ENCODE measurements at regions not wholly inside any gene's neighbourhood (a gene's known extent, or its start where the extent isn't known, plus 50 kb on each side); places are given as distances from the start of the nearest gene placed in this dataset.
A peak's percentile ranks its signal among the peaks of the same experiment; 100 is the strongest.

DNA sequence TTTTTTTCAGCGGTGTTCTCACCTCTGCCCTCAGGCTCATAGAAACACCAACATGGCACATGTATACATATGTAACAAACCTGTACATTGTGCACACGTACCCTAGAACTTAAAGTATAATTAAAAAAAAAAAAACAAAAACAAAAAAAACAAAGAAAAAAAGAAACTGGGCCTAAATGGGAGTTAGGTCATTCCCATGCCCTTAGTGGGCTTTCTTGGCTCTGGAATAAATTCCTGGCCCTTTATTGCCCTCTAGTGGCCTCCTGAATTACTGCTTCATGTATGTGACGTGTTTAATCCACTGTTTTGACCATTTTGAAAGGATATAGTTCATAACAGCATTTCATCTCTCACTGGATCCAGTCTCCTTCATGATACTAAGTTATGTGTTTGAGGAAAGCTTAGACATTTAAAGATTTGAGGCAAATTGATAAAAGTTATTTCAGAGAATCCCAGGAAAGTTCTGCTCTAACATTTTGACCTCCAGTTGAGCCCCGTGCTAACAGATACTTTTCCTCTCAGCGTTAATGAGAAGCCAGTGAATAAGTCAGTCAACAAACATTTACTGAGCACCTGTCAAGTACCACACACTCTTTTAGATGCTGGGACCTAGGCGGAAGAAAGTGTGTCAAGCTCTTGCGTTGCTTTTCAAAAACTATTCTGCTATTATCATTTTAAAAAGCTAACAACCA is 54.7 kb upstream of the SYPL1 start:
- TF ChIP-seq RAD21 (IDR thresholded peaks at IDR 0.05; ENCODE audit: low read depth) (peak; percentile 74), TEAD4 (IDR thresholded peaks at IDR 0.05) (peak; percentile 68), CREB1 (IDR thresholded peaks at IDR 0.05; ENCODE audit: low read depth) (no peak)

DNA sequence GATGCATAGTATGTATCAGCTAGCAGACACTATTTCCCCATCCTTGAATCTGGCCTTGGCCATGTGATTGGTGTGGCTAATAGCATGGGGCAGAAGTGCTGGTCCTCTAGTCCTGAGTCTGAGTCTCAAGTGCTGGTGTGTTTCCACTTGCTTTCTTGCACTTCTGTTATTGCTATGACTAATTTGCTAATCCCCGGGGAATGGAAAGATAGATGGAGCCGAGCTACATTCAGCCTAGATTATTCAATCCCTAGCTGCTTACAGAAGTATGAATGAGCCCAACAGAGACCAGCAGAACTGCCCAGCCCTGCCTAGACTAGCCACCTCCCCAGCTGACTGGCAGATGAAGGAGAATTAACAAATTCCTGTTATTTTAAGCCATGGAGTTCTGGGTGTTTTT is 53.2 kb upstream of the SYPL1 start:
- no peak for TF ChIP-seq FOXM1 (IDR thresholded peaks at IDR 0.05; ENCODE audit: borderline replicate concordance, low read depth)
- no peak for TF ChIP-seq TAF1 (IDR thresholded peaks at IDR 0.05; ENCODE audit: low read depth)

DNA sequence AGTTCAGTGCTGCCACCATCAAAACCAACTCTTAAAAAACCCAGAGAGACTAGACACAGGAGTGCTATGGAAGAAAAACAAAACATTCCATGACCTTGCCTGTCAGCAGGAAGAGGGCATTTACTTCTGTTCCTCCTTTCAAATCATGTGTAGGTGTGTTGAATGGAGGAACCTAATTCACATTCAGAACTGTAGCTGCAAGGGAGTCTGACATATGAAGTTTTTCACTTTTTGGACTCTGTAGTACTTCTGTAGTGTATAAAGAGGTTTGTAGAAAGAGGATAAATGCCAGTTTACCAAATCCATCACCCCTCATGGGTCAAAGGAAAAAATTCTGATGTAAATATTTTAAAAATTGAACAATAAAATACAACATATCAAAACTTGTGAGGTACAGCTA is 51.1 kb upstream of the SYPL1 start:
- TF ChIP-seq, protein P1, sequence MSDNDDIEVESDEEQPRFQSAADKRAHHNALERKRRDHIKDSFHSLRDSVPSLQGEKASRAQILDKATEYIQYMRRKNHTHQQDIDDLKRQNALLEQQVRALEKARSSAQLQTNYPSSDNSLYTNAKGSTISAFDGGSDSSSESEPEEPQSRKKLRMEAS (IDR thresholded peaks at IDR 0.05): no peak
- no peak for TF ChIP-seq TCF12 (IDR thresholded peaks at IDR 0.05; ENCODE audit: low read depth)
- no peak for TF ChIP-seq CREB1 (IDR thresholded peaks at IDR 0.05; ENCODE audit: low read depth)
- TF ChIP-seq CEBPB (IDR thresholded peaks at IDR 0.05): no peak
- TF ChIP-seq, protein P2, sequence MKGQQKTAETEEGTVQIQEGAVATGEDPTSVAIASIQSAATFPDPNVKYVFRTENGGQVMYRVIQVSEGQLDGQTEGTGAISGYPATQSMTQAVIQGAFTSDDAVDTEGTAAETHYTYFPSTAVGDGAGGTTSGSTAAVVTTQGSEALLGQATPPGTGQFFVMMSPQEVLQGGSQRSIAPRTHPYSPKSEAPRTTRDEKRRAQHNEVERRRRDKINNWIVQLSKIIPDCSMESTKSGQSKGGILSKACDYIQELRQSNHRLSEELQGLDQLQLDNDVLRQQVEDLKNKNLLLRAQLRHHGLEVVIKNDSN (IDR thresholded peaks at IDR 0.05): no peak
- no peak for TF ChIP-seq YY1 (IDR thresholded peaks at IDR 0.05; ENCODE audit: low read depth)
- no peak for TF ChIP-seq FOXM1 (IDR thresholded peaks at IDR 0.05; ENCODE audit: borderline replicate concordance, low read depth)
- TF ChIP-seq NFIC (IDR thresholded peaks at IDR 0.05): no peak
- TF ChIP-seq, protein P3, sequence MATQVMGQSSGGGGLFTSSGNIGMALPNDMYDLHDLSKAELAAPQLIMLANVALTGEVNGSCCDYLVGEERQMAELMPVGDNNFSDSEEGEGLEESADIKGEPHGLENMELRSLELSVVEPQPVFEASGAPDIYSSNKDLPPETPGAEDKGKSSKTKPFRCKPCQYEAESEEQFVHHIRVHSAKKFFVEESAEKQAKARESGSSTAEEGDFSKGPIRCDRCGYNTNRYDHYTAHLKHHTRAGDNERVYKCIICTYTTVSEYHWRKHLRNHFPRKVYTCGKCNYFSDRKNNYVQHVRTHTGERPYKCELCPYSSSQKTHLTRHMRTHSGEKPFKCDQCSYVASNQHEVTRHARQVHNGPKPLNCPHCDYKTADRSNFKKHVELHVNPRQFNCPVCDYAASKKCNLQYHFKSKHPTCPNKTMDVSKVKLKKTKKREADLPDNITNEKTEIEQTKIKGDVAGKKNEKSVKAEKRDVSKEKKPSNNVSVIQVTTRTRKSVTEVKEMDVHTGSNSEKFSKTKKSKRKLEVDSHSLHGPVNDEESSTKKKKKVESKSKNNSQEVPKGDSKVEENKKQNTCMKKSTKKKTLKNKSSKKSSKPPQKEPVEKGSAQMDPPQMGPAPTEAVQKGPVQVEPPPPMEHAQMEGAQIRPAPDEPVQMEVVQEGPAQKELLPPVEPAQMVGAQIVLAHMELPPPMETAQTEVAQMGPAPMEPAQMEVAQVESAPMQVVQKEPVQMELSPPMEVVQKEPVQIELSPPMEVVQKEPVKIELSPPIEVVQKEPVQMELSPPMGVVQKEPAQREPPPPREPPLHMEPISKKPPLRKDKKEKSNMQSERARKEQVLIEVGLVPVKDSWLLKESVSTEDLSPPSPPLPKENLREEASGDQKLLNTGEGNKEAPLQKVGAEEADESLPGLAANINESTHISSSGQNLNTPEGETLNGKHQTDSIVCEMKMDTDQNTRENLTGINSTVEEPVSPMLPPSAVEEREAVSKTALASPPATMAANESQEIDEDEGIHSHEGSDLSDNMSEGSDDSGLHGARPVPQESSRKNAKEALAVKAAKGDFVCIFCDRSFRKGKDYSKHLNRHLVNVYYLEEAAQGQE (IDR thresholded peaks at IDR 0.05; ENCODE audit: low read depth): no peak
- no peak for TF ChIP-seq TAF1 (IDR thresholded peaks at IDR 0.05; ENCODE audit: low read depth)
- no peak for TF ChIP-seq ZBTB7A (IDR thresholded peaks at IDR 0.05; ENCODE audit: low read depth)
- TF ChIP-seq EP300 (IDR thresholded peaks at IDR 0.05; ENCODE audit: borderline replicate concordance): no peak
- TF ChIP-seq TEAD4 (IDR thresholded peaks at IDR 0.05): no peak
- TF ChIP-seq RAD21 (IDR thresholded peaks at IDR 0.05; ENCODE audit: low read depth): no peak
- no peak for TF ChIP-seq EGR1 (IDR thresholded peaks at IDR 0.05)

Measured in Ishikawa (cell line).